GM23338 (cell line): ENCODE measurements at regions not wholly inside any gene's neighbourhood (a gene's known extent, or its start where the extent isn't known, plus 50 kb on each side); places are given as distances from the start of the nearest gene placed in this dataset.

Experiments used
- CTCF ChIP-seq, 2 experiments: fragments of 200-600 bp in 1 of 2; sonication (generic) in 1 of 2; conservative IDR thresholded peaks; 2 replicates each; pipeline versions ENCODE4 v1.5.1 to v1.6.1; 2016 to 2017; ENCODE audit warnings: antibody characterized with exemption in 2 of 2, low read depth in 2 of 2, mild to moderate bottlenecking in 2 of 2, moderate library complexity in 1 of 2
- EZH2 ChIP-seq: fragments of 200-600 bp; sonication (generic); IDR thresholded peaks from one replicate; pipeline ENCODE4 v1.8.0; 2017; ENCODE audit warnings: antibody characterized with exemption, mild to moderate bottlenecking, low read depth; ENCODE audit not compliant: unreplicated experiment
- EZH2phosphoT487 ChIP-seq: fragments of 200-600 bp; sonication (generic); IDR thresholded peaks from one replicate; pipeline ENCODE4 v1.8.1; 2018; ENCODE audit warnings: antibody characterized with exemption; ENCODE audit not compliant: unreplicated experiment

GRCh38 chr5:24712047-24712446 lies 67.3 kb upstream of the CDH10 start:
- TF ChIP-seq CTCF (conservative IDR thresholded peaks at IDR 0.05; ENCODE audit: low read depth in 2 of 2): no peak
- no peak for TF ChIP-seq EZH2
- TF ChIP-seq EZH2phosphoT487: no peak
